Subcutaneous abdominal adipose tissue (tissue), 5 donors: ENCODE measurements at regions not wholly inside any gene's neighbourhood (a gene's known extent, or its start where the extent isn't known, plus 50 kb on each side); places are given as distances from the start of the nearest gene placed in this dataset.

Experiments used
- H3K27ac ChIP-seq: one replicate; pipeline ENCODE4 v1.7.0; 2013; ENCODE audit warnings: low read depth, mild to moderate bottlenecking, inconsistent platforms, low read length, moderate library complexity
- H3K27me3 ChIP-seq, 5 donors: one replicate each; pipeline ENCODE4 v1.7.0; 2013; ENCODE audit warnings: low read length in 5 of 5, inconsistent platforms in 1 of 5; ENCODE audit not compliant: control insufficient read depth in 5 of 5, insufficient read depth in 4 of 5
- H3K36me3 ChIP-seq, 5 donors: one replicate each; pipeline ENCODE4 v1.7.0; 2013; ENCODE audit warnings: low read length in 5 of 5; ENCODE audit not compliant: control insufficient read depth in 5 of 5, insufficient read depth in 5 of 5
- H3K4me1 ChIP-seq, 5 donors: one replicate each; pipeline ENCODE4 v1.7.0; 2013; ENCODE audit warnings: low read length in 5 of 5, mild to moderate bottlenecking in 3 of 5, moderate library complexity in 1 of 5; ENCODE audit not compliant: control insufficient read depth in 5 of 5, insufficient read depth in 5 of 5
- H3K4me3 ChIP-seq, 5 donors: one replicate each; pipeline ENCODE4 v1.7.0; 2013; ENCODE audit warnings: low read length in 5 of 5, low read depth in 1 of 5
- H3K9ac ChIP-seq, 5 donors: one replicate each; pipeline ENCODE4 v1.7.0; 2013; ENCODE audit warnings: low read length in 5 of 5, mild to moderate bottlenecking in 4 of 5, moderate library complexity in 3 of 5
- H3K9me3 ChIP-seq, 5 donors: one replicate each; pipeline ENCODE4 v1.7.0; 2013; ENCODE audit warnings: low read length in 5 of 5; ENCODE audit not compliant: control insufficient read depth in 5 of 5
- donor health status: healthy.
- donor health status: healthy.
- donor health status: healthy.
- donor health status: healthy.
- donor health status: healthy.

DNA sequence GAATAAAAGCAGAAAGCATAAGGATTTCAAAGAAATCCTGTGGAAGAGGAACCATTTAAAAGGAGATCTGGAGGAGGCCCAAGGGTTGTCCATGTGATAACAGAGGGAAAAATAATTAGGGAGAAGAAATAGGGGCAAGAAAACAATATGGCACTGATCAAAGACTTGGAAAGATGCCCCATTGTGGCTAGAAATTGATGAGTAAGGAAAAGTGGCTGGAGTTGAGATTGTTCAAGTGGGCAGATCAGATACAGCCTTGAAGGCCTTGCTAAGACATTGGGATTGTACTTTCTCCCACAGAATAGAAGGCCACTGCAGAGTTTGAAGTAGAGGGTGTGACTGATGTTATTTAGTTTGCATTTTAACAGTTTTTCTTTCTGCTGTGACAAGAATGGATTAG is 213.3 kb downstream of the CBLN4 start:
- no peaks in the 10 kb centered on the region for H3K27me3 ChIP-seq
- no peaks in the 10 kb centered on the region for H3K9me3 ChIP-seq
- no peaks in the 10 kb centered on the region for H3K4me1 ChIP-seq
- H3K9ac ChIP-seq, result no peak overlapping the region
- H3K27ac ChIP-seq, result no peak overlapping the region
- H3K4me3 ChIP-seq, result no peak overlapping the region
- no peaks in the 10 kb centered on the region for H3K36me3 ChIP-seq

DNA sequence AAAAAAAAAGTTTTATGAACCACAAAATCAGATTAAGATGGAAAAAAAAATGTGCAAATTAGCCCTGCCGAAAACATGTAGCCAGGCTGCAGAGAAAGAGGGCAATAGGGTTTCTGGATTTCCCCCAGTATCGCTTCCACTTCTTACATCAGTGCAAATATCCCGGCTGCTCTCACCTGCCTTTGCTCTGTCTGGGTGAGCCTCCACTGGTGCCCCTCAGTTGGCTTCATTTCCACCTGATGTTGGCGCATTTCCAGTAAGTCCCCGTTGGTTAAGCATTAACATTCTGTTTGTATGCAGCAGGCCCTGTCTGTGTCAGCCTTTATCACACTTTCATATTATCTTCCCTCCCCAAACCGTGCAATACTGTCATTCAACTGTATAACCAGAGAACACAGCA is 215.1 kb downstream of the CBLN4 start:
- Histone ChIP-seq H3K4me1 (no peaks in the 10 kb centered on the region), H3K4me3 (no peak overlapping the region), H3K9me3 (no peaks in the 10 kb centered on the region), H3K27ac (no peak overlapping the region), H3K36me3 (no peaks in the 10 kb centered on the region), H3K27me3 (no peaks in the 10 kb centered on the region), H3K9ac (no peak overlapping the region)

DNA sequence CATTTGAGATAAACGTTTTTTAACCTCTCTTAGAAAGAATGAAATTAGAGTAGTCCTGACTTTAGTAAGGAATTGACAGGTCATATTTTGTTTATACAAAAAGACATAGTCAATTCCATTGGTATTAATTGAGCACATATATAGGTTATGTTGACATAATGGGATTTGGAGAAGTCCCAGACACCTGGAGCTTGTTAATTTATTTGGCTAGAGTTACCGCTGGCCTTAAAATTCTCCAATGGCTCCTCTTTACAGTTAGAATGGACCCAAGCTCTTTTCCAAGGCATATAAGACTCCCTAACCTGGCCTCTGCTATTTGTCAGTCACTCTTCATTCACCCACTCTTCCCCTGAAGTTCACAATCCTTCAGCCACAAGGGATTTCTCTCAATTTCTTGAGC is 221.3 kb downstream of the CBLN4 start:
- no peak overlapping the region for H3K27ac ChIP-seq
- H3K4me1 ChIP-seq, result peaks cover 0 to 20% (median 10%) of the 10 kb centered on the region in 5 donors
- no peaks in the 10 kb centered on the region for H3K9me3 ChIP-seq
- H3K9ac ChIP-seq, result no peak overlapping the region
- no peak overlapping the region for H3K4me3 ChIP-seq
- no peaks in the 10 kb centered on the region for H3K36me3 ChIP-seq
- H3K27me3 ChIP-seq, result no peaks in the 10 kb centered on the region

DNA sequence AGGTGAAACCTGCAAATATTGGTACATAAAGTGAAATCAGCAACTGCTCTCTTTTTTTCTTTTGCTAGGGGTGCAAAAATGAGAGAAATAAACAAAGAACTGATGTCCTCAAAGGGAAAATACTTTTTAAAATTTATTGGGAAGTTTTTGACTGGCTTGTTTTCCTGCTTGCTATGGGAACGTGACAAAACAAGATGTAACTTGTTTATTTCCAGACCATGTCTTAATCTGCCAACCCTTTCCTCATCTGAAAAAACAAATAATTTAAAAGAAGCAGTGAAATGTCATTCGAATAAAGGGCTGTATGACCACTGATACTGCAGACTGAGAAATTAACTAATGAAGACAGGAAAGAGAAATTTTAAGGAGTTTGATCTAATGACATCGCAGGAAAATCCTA is 221.9 kb downstream of the CBLN4 start:
- no peaks in the 10 kb centered on the region for H3K36me3 ChIP-seq
- no peak overlapping the region for H3K27ac ChIP-seq
- no peaks in the 10 kb centered on the region for H3K9me3 ChIP-seq
- no peak overlapping the region for H3K9ac ChIP-seq
- H3K4me3 ChIP-seq, result peak overlapping the region in 2 of 5 donors; percentile 19 to 59
- no peaks in the 10 kb centered on the region for H3K27me3 ChIP-seq
- H3K4me1 ChIP-seq, result peaks cover 0 to 22% (median 15%) of the 10 kb centered on the region in 5 donors

DNA sequence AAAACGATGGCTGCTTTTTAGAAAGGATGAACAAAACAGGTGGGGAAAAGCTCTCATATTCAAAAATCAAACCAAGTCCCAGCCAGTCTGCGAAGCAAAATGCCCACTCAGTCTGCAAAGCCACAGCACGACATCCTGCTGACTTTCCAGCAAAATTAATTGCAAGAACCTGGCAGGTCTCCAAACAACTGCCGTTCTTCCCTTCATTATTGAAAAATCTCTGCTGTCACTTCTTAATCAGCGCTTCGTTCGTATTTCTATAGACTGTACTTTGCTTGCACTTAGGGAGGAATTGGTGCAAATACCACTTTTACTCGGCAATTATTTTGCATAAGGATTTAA is 222.4 kb downstream of the CBLN4 start:
- peaks cover 0 to 22% (median 15%) of the 10 kb centered on the region in 5 donors for H3K4me1 ChIP-seq
- no peak overlapping the region for H3K27ac ChIP-seq
- peak overlapping the region in 3 of 5 donors; percentile 3 to 59 (median 19) for H3K4me3 ChIP-seq
- no peaks in the 10 kb centered on the region for H3K27me3 ChIP-seq
- no peaks in the 10 kb centered on the region for H3K36me3 ChIP-seq
- no peaks in the 10 kb centered on the region for H3K9me3 ChIP-seq
- no peak overlapping the region for H3K9ac ChIP-seq

DNA sequence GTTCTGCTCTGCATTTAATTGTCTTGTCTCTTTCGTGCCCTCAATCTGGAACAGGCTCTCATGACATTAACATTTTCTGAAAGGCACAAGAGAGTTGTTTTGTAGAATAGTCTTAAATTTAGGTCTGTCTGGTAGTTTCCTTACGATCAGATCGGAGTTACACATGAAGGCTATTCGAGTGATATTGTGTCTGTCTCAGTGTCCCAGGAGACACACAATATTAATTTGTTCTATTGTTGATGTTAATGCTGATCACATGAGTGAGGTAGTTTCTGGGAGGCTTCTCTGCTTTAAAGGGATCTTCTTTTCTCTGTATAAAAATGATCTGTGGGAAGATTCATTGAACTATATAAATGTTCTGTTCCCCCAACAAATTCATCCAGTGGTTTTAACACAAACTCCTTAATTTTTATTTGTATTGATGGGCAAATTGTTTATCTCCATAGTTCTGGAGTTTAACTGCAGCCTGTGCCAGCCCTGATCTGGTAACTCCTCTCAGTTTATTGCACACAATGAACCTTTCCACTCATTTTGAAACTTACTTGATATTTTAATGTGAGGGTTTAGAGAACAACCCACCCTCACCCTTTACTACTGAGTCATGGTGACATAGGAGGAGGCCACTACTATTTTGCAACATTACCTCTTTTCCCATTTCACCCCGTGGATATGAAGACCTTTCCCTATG is 223.0 kb downstream of the CBLN4 start:
- no peaks in the 10 kb centered on the region for H3K27me3 ChIP-seq
- peaks cover 0 to 22% (median 15%) of the 10 kb centered on the region in 5 donors for H3K4me1 ChIP-seq
- H3K9me3 ChIP-seq, result no peaks in the 10 kb centered on the region
- no peak overlapping the region for H3K9ac ChIP-seq
- peak overlapping the region in 2 of 5 donors; percentile 3 to 59 for H3K4me3 ChIP-seq
- H3K36me3 ChIP-seq, result no peaks in the 10 kb centered on the region
- no peak overlapping the region for H3K27ac ChIP-seq

DNA sequence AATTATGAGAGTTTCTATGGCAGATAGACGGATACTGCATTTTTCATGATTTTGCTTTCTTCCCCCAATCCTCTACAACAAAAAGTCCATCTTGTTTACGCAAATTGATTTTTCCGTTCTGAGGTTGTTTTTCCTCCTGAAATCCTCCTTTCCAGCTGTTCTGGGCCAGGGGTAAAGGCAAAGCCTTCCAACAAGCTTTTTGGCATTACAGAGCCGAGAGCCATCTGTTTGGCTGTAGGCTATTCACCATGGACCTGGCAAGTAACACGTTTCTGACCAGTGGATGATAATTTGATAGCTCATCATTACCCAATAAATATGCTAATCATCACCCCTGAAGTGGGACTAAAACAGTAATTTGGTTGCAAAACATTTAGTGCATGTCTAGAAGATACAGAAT is 226.5 kb downstream of the CBLN4 start:
- H3K27me3 ChIP-seq, result no peaks in the 10 kb centered on the region
- H3K9ac ChIP-seq, result no peak overlapping the region
- no peak overlapping the region for H3K4me3 ChIP-seq
- no peaks in the 10 kb centered on the region for H3K9me3 ChIP-seq
- H3K36me3 ChIP-seq, result no peaks in the 10 kb centered on the region
- peaks cover 0 to 18% (median 12%) of the 10 kb centered on the region in 5 donors for H3K4me1 ChIP-seq
- H3K27ac ChIP-seq, result no peak overlapping the region

DNA sequence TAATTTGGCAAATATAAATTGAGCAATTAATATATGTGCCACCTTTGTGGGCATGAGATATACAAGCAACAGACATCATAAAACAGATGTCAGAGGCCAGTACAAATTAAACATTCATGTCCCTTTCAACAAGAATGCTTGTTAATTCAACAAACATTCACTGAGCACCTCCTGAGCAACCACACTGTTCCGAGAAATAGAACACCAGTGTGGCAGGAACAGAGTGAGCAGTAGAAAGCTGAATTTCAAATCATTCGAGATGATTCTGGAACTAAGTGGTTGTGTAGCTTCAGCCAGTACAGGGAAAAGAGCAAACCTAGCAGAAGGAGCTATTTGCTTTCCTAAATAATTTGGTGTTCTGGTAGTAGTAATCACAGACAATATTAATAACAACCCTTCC is 227.7 kb downstream of the CBLN4 start:
- Histone ChIP-seq H3K27ac (no peak overlapping the region), H3K27me3 (no peaks in the 10 kb centered on the region), H3K9ac (no peak overlapping the region), H3K4me3 (no peak overlapping the region), H3K4me1 (peaks cover 0 to 10% (median 1%) of the 10 kb centered on the region in 5 donors), H3K36me3 (no peaks in the 10 kb centered on the region), H3K9me3 (no peaks in the 10 kb centered on the region)

DNA sequence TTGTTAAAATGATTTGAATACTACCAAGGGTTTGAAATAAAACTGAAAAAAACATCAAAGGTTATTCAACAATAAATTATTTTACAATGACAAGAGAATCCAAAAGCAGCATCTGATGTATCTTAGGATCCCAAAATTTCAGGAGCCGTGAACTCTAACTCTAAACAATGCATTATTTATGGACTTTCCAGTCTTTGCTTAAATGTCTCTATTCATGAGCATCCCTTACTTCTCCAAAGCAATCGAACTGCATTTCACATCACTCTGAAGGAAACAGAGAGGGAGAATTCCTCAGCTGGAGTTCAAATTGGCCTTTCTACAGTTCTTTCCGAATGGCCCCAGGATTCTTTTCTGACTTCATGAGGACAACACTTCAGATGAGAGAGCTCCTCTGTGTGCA is 229.1 kb downstream of the CBLN4 start:
- H3K27me3 ChIP-seq, result no peaks in the 10 kb centered on the region
- no peak overlapping the region for H3K9ac ChIP-seq
- H3K9me3 ChIP-seq, result no peaks in the 10 kb centered on the region
- no peak overlapping the region for H3K4me3 ChIP-seq
- H3K36me3 ChIP-seq, result no peaks in the 10 kb centered on the region
- peaks cover 0 to 6% (median 0%) of the 10 kb centered on the region in 5 donors for H3K4me1 ChIP-seq
- no peak overlapping the region for H3K27ac ChIP-seq

DNA sequence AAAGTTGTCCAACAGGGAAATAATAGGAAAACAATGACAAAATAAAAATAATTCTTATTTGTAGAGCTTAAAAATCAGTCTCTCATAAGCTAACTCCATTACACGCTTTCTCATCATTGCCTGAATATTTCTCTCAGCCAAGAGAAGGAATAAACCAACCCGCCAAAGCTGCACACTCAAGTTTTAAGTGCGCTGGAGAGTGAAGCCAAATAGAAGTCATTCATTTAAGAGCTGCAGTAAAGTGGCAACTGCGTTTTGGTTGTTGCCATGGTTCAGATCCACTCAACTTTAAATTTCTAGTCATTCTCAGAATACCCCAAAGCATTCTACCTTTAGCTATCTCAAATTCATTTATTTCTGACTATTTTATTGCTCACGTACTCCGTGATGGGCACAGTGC is 230.7 kb downstream of the CBLN4 start:
- H3K9me3 ChIP-seq, result no peaks in the 10 kb centered on the region

More for the DNA sequence above, 230.7 kb downstream of the CBLN4 start:
- no peaks in the 10 kb centered on the region for H3K36me3 ChIP-seq
- H3K27me3 ChIP-seq, result no peaks in the 10 kb centered on the region
- no peak overlapping the region for H3K27ac ChIP-seq
- no peak overlapping the region for H3K4me3 ChIP-seq
- H3K4me1 ChIP-seq, result peaks cover 0 to 6% (median 2%) of the 10 kb centered on the region in 5 donors
- H3K9ac ChIP-seq, result no peak overlapping the region
